H9 (cell line): ENCODE measurements at regions not wholly inside any gene's neighbourhood (a gene's known extent, or its start where the extent isn't known, plus 50 kb on each side); places are given as distances from the start of the nearest gene placed in this dataset.

Experiments used
- DNase-seq: peaks from one replicate; pipeline ENCODE4 v3.0.0-alpha.2; 2017
- H2AFZ ChIP-seq: one replicate; pipeline ENCODE4 v1.6.1; 2013; ENCODE audit warnings: mild to moderate bottlenecking, low read length, control low read depth, moderate library complexity
- H2AK5ac ChIP-seq: 2 replicates; pipeline ENCODE4 v1.6.1; 2013; ENCODE audit warnings: low read length, control low read depth, mixed read lengths; ENCODE audit not compliant: insufficient read length
- H2BK120ac ChIP-seq: one replicate; pipeline ENCODE4 v1.6.1; 2013; ENCODE audit warnings: low read depth, mild to moderate bottlenecking, low read length, control low read depth, inconsistent platforms; ENCODE audit not compliant: poor library complexity, severe bottlenecking
- H2BK12ac ChIP-seq: 2 replicates; pipeline ENCODE4 v1.6.1; 2013; ENCODE audit warnings: low read length, control low read depth, mixed read lengths, low read depth; ENCODE audit not compliant: insufficient read length
- H2BK15ac ChIP-seq: 2 replicates; pipeline ENCODE4 v1.6.1; 2013; ENCODE audit warnings: low read depth, low read length, control low read depth
- H2BK20ac ChIP-seq: one replicate; pipeline ENCODE4 v1.6.1; 2013; ENCODE audit warnings: low read depth, mild to moderate bottlenecking, low read length, control low read depth, inconsistent platforms; ENCODE audit not compliant: poor library complexity, severe bottlenecking
- H2BK5ac ChIP-seq: 2 replicates; pipeline ENCODE4 v1.6.1; 2013; ENCODE audit warnings: low read length, control low read depth, mixed read lengths; ENCODE audit not compliant: insufficient read length
- H3K14ac ChIP-seq: 2 replicates; pipeline ENCODE4 v1.6.1; 2013; ENCODE audit warnings: low read length, control low read depth; ENCODE audit not compliant: insufficient read depth
- H3K18ac ChIP-seq: 2 replicates; pipeline ENCODE4 v1.6.1; 2013; ENCODE audit warnings: low read depth, mild to moderate bottlenecking, mixed read lengths, low read length, control low read depth; ENCODE audit not compliant: insufficient read length
- H3K23ac ChIP-seq: 2 replicates; pipeline ENCODE4 v1.6.1; 2013; ENCODE audit warnings: low read length, control low read depth, mixed read lengths, low read depth; ENCODE audit not compliant: insufficient read length
- H3K23me2 ChIP-seq: 2 replicates; pipeline ENCODE4 v1.6.1; 2013; ENCODE audit warnings: low read depth, mild to moderate bottlenecking, mixed read lengths, low read length, control low read depth; ENCODE audit not compliant: insufficient read length, poor library complexity, severe bottlenecking
- H3K27ac ChIP-seq: 2 replicates; pipeline ENCODE4 v1.5.1; 2013; ENCODE audit warnings: low read length, control low read depth, mixed read lengths, low read depth; ENCODE audit not compliant: insufficient read length
- H3K27me3 ChIP-seq: 2 replicates; pipeline ENCODE4 v1.6.1; 2013; ENCODE audit warnings: low read length, control low read depth, inconsistent platforms; ENCODE audit not compliant: insufficient read depth
- H3K4ac ChIP-seq: 2 replicates; pipeline ENCODE4 v1.6.1; 2013; ENCODE audit warnings: low read depth, mild to moderate bottlenecking, control low read depth, inconsistent platforms, low read length, moderate library complexity
- H3K4me1 ChIP-seq: 2 replicates; pipeline ENCODE4 v1.6.1; 2013; ENCODE audit warnings: low read length, control low read depth, inconsistent platforms; ENCODE audit not compliant: insufficient read depth
- H3K4me2 ChIP-seq: 2 replicates; pipeline ENCODE4 v1.6.1; 2013; ENCODE audit warnings: low read length, control low read depth, mixed read lengths; ENCODE audit not compliant: insufficient read length, insufficient read depth
- H3K56ac ChIP-seq: 2 replicates; pipeline ENCODE4 v1.6.1; 2013; ENCODE audit warnings: low read depth, mild to moderate bottlenecking, mixed read lengths, low read length, control low read depth; ENCODE audit not compliant: insufficient read length
- H3K79me1 ChIP-seq: 2 replicates; pipeline ENCODE4 v1.6.1; 2013; ENCODE audit warnings: low read depth, mild to moderate bottlenecking, moderate library complexity, low read length, control low read depth, inconsistent platforms; ENCODE audit not compliant: insufficient read depth, poor library complexity, severe bottlenecking
- H3K79me2 ChIP-seq: 2 replicates; pipeline ENCODE4 v1.6.1; 2013; ENCODE audit warnings: low read length, control low read depth, inconsistent platforms; ENCODE audit not compliant: insufficient read depth
- H3K9ac ChIP-seq: 2 replicates; pipeline ENCODE4 v1.6.1; 2013; ENCODE audit warnings: low read length, control low read depth, mixed read lengths; ENCODE audit not compliant: insufficient read length; ENCODE audit errors: extremely low read depth
- H3K9me3 ChIP-seq: one replicate; pipeline ENCODE4 v1.6.1; 2013; ENCODE audit warnings: low read depth, low read length, inconsistent platforms; ENCODE audit not compliant: control insufficient read depth
- H3T11ph ChIP-seq: one replicate; pipeline ENCODE4 v1.6.1; 2013; ENCODE audit warnings: mild to moderate bottlenecking, low read length, control low read depth, inconsistent platforms
- H4K20me1 ChIP-seq: one replicate; pipeline ENCODE4 v1.6.1; 2013; ENCODE audit not compliant: control insufficient read depth, insufficient read length, insufficient read depth
- H4K5ac ChIP-seq: 2 replicates; pipeline ENCODE4 v1.6.1; 2013; ENCODE audit warnings: low read depth, mild to moderate bottlenecking, mixed read lengths, low read length, control low read depth; ENCODE audit not compliant: insufficient read length
- H4K8ac ChIP-seq: replicated peaks from 2 replicates; pipeline ENCODE4 v1.6.1; 2013; ENCODE audit warnings: low read length, control low read depth, mixed read lengths, low read depth; ENCODE audit not compliant: insufficient read length
- H4K91ac ChIP-seq: 2 replicates; pipeline ENCODE4 v1.6.1; 2013; ENCODE audit warnings: low read depth, mild to moderate bottlenecking, moderate library complexity, mixed read lengths, low read length, control low read depth; ENCODE audit not compliant: insufficient read length
- H3K27ac Mint-ChIP-seq, 3 experiments: 2 replicates in 2 of 3; 3 replicates in 1 of 3; pipeline ENCODE4 v1.8.0; 2020 to 2021; ENCODE audit warnings: mixed read lengths in 3 of 3, mild to moderate bottlenecking in 1 of 3, moderate library complexity in 1 of 3
- H3K27me3 Mint-ChIP-seq: 2 replicates; pipeline ENCODE4 v1.8.0; 2021; ENCODE audit warnings: low read depth, mild to moderate bottlenecking, moderate library complexity, mixed read lengths
- H3K36me3 Mint-ChIP-seq, 3 experiments: 2 replicates in 2 of 3; 3 replicates in 1 of 3; pipeline ENCODE4 v1.8.0; 2020 to 2021; ENCODE audit warnings: low read depth in 3 of 3, mixed read lengths in 3 of 3; ENCODE audit not compliant: insufficient read depth in 1 of 3
- H3K4me1 Mint-ChIP-seq, 2 experiments: 2 replicates each; pipeline ENCODE4 v1.8.0; 2020; ENCODE audit warnings: mixed read lengths in 2 of 2
- H3K4me3 Mint-ChIP-seq, 2 experiments: 2 replicates in 1 of 2; 3 replicates in 1 of 2; pipeline ENCODE4 v1.8.0; 2020 to 2021; ENCODE audit warnings: mild to moderate bottlenecking in 2 of 2, mixed read lengths in 2 of 2, moderate library complexity in 1 of 2
- H3K9me3 Mint-ChIP-seq, 2 experiments: 2 replicates in 1 of 2; 3 replicates in 1 of 2; pipeline ENCODE4 v1.8.0; 2020; ENCODE audit warnings: mild to moderate bottlenecking in 2 of 2, mixed read lengths in 2 of 2, moderate library complexity in 1 of 2
- WGBS: extraction: QIAGEN DNeasy Blood & Tissue Kit; methylation state at CpG from one replicate; pipeline ENCODE4 v1.1.7; 2013; ENCODE audit warnings: missing lambda C conversion rate, low lambda C conversion rate, mixed read lengths; ENCODE audit not compliant: insufficient read length; ENCODE audit errors: extremely low coverage; 5-methylcytosine and 5-hydroxymethylcytosine counted together
- TF ChIP-seq, protein P1 (sequence below): fragments of 200-600 bp; sonication (generic); conservative IDR thresholded peaks from 3 replicates; pipeline ENCODE4 v1.8.0; 2021; ENCODE audit warnings: antibody characterized with exemption, mild to moderate bottlenecking

DNA sequence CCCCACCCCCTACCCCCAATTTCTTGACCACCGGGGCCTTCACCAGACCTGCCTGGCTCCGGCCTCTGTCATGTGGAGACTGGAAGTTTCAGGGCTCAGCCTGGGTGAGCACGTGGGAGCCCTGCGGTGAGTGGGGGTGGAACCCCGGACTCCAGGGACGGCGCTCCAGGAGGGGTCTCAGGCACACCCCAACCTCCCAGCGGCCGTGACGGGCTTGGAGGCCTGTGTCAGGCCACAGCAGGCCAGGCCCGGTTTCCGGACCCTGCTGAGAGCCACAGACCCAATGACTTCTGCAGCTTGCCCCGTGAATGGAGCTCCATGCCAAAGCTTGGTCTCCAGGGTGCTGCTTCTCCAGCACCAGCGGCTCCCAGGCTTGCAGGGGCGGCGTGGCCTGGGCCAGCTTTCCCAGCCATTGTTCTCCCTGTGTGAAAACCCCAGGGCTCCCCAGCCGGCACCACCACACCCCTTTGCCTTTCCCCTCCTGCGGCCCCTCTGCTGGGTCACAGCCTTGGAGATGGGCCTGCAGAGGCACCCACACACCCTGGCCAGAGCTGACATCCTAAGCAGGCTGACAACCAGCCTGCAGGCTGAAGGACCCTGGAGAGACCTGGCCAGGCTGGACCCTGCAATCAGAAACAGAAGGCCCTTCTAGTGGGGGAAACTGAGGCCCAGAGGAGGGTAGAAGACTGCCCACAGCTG, 186.2 kb upstream of the C14orf180 start:
- Histone ChIP-seq H2BK120ac (no peak overlapping the region), H3K23ac (no peak overlapping the region), H3K4ac (no peak overlapping the region), H3K4me1 (no peaks in the 10 kb centered on the region), H4K20me1 (no peaks in the 10 kb centered on the region), H3K9ac (no peak overlapping the region), H3K27me3 (no peaks in the 10 kb centered on the region), H3K14ac (no peak overlapping the region; the same call in 1 of the 2 replicates), H2AK5ac (no peak overlapping the region), H4K91ac (no peak overlapping the region), H3K27ac (no peak overlapping the region), H3K23me2 (no peaks in the 10 kb centered on the region), H4K5ac (no peak overlapping the region), H3K4me2 (no peak overlapping the region), H2BK20ac (no peak overlapping the region), H2AFZ (no peak overlapping the region), H2BK5ac (no peak overlapping the region), H2BK12ac (no peak overlapping the region), H3K56ac (no peak overlapping the region), H3K79me2 (no peaks in the 10 kb centered on the region), H2BK15ac (no peak overlapping the region), H3K18ac (no peak overlapping the region), H3T11ph (no peak overlapping the region), H3K79me1 (no peaks in the 10 kb centered on the region), H4K8ac (no peak overlapping the region), H3K9me3 (no peaks in the 10 kb centered on the region)
- H3K4me1 Mint-ChIP-seq = peaks cover 13 to 25% of the 10 kb centered on the region in 2 experiments
- TF ChIP-seq, protein P1, sequence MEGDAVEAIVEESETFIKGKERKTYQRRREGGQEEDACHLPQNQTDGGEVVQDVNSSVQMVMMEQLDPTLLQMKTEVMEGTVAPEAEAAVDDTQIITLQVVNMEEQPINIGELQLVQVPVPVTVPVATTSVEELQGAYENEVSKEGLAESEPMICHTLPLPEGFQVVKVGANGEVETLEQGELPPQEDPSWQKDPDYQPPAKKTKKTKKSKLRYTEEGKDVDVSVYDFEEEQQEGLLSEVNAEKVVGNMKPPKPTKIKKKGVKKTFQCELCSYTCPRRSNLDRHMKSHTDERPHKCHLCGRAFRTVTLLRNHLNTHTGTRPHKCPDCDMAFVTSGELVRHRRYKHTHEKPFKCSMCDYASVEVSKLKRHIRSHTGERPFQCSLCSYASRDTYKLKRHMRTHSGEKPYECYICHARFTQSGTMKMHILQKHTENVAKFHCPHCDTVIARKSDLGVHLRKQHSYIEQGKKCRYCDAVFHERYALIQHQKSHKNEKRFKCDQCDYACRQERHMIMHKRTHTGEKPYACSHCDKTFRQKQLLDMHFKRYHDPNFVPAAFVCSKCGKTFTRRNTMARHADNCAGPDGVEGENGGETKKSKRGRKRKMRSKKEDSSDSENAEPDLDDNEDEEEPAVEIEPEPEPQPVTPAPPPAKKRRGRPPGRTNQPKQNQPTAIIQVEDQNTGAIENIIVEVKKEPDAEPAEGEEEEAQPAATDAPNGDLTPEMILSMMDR = no peak
- WGBS = no CpG with 5 or more reads among the region's 18 CpGs
- peak overlapping the region in 1 of 3 experiments; percentile 65; a peak in 1 of 7 replicates for H3K27ac Mint-ChIP-seq
- no peak overlapping the region for H3K4me3 Mint-ChIP-seq
- peaks cover 6% of the 10 kb centered on the region; the same call in 1 of the 2 replicates for H3K27me3 Mint-ChIP-seq
- H3K36me3 Mint-ChIP-seq = peaks cover 8 to 21% (median 9%) of the 10 kb centered on the region in 3 experiments; a peak in 6 of 7 replicates
- peak; percentile 20 for DNase-seq
- peaks cover 15 to 22% of the 10 kb centered on the region in 2 experiments for H3K9me3 Mint-ChIP-seq
